K562 (cell line): ENCODE measurements at regions not wholly inside any gene's neighbourhood (a gene's known extent, or its start where the extent isn't known, plus 50 kb on each side); places are given as distances from the start of the nearest gene placed in this dataset.

Experiments
- CAMTA2 ChIP-seq: fragments of 250-450 bp; sonication (Bioruptor Pico); conservative IDR thresholded peaks from 2 replicates; pipeline ENCODE4 v1.5.1; 2022
- CHD4 ChIP-seq: fragments of 200-600 bp; sonication (generic); IDR thresholded peaks from 3 replicates; pipeline ENCODE4 v1.6.1; 2012; ENCODE audit warnings: low read depth, mild to moderate bottlenecking, mixed read lengths, low read length, inconsistent platforms; ENCODE audit not compliant: insufficient read depth, insufficient replicate concordance, poor library complexity, severe bottlenecking
- ILF3 ChIP-seq: fragments of 450-650 bp; IDR thresholded peaks from 2 replicates; pipeline ENCODE4 v1.6.1; 2018; ENCODE audit warnings: antibody characterized with exemption, mild to moderate bottlenecking, moderate library complexity, borderline replicate concordance
- MED1 ChIP-seq: sonication (generic); formaldehyde crosslinking; IDR thresholded peaks from 2 replicates; pipeline ENCODE4 v1.8.1; 2023; ENCODE audit warnings: missing genetic modification reagents, borderline replicate concordance
- PHB2 ChIP-seq: fragments of 450-650 bp; IDR thresholded peaks from 2 replicates; pipeline ENCODE4 v1.6.1; 2017; ENCODE audit warnings: low read depth
- SRF ChIP-seq, 2 experiments: fragments of 250-450, 450-650 bp in 1 of 2; sonication (Bioruptor Pico) in 1 of 2; sonication (generic) in 1 of 2; formaldehyde crosslinking; IDR thresholded peaks; 2 replicates each; pipeline versions ENCODE4 v1.5.0 to v1.5.1; 2020 to 2022; ENCODE audit warnings: mild to moderate bottlenecking in 1 of 2, missing genetic modification reagents in 1 of 2
- TARDBP ChIP-seq: fragments of 450-650 bp; IDR thresholded peaks from 2 replicates; pipeline ENCODE4 v1.6.1; 2016

DNA sequence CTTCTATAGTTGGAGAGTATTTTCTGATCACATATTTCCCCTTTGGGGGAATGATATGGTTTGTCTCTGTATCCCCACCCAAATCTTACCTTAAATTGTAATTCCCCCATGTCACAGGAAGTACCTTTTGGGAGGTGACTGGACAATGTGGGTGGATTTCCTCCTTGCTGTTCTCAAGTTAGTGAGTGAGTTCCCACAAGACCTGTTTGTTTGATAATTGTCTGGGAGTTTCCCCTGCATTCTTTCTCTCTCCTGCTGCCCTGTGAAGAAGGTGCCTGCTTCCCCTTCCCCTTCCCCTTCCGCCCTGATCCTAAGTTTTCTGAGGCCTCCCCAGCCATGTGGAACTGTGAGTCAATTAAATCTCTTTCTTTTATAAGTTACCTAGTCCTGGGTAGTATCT lies 222.7 kb upstream of the SLC39A10 start:
- TF ChIP-seq CHD4 (no peak), CAMTA2 (no peak), PHB2 (no peak), SRF (CRISPR knock-in tag; IDR thresholded peaks at IDR 0.05) (no peak), MED1 (CRISPR knock-in tag) (no peak), TARDBP (no peak), ILF3 (no peak)
